ENCODE measurements at regions not wholly inside any gene's neighbourhood (a gene's known extent, or its start where the extent isn't known, plus 50 kb on each side); places are given as distances from the start of the nearest gene placed in this dataset.
"Not testable (repeated sequence)": the region's sequence is repeated elsewhere in the genome, so short reads cannot be mapped to it uniquely, and the experiment has no call there.

DNA sequence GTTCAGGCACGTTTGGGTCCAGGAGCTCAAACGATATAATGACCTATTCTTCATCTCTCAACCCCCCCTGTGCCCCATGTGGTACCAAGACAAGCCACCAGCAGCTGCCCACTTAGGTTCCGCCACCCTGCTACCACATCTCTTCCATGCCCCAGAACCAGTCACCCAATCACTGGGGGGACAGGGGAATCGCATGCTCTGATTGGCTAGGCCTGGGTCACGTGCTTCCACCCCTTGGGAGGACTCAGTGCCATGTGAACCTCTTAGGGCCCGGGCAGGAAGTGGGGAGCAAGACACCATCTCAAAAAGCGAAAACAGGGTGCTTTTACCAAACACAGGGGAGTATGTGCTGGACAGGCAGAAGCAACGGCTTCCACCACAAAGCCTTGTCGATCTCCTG is 91.3 kb downstream of the KATNIP start:
- no peak overlapping the region for H3K27ac ChIP-seq (replicated peaks in 1 of 4)
- WGBS, result 94% methylated on average over 9 of the region's 9 CpGs
- no peak for TF ChIP-seq POLR2AphosphoS5 (IDR thresholded peaks at IDR 0.05)
- TF ChIP-seq, protein P1, sequence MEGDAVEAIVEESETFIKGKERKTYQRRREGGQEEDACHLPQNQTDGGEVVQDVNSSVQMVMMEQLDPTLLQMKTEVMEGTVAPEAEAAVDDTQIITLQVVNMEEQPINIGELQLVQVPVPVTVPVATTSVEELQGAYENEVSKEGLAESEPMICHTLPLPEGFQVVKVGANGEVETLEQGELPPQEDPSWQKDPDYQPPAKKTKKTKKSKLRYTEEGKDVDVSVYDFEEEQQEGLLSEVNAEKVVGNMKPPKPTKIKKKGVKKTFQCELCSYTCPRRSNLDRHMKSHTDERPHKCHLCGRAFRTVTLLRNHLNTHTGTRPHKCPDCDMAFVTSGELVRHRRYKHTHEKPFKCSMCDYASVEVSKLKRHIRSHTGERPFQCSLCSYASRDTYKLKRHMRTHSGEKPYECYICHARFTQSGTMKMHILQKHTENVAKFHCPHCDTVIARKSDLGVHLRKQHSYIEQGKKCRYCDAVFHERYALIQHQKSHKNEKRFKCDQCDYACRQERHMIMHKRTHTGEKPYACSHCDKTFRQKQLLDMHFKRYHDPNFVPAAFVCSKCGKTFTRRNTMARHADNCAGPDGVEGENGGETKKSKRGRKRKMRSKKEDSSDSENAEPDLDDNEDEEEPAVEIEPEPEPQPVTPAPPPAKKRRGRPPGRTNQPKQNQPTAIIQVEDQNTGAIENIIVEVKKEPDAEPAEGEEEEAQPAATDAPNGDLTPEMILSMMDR (IDR thresholded peaks at IDR 0.05), result no peak
- no peak for TF ChIP-seq POLR2A (IDR thresholded peaks at IDR 0.05; ENCODE audit: low read depth)
- TF ChIP-seq EP300 (IDR thresholded peaks at IDR 0.05), result no peak
- peaks cover 0 to 29% (median 11%) of the 10 kb centered on the region in 4 donors for H3K36me3 ChIP-seq
- no peaks in the 10 kb centered on the region for H3K27me3 ChIP-seq
- H3K9me3 ChIP-seq, result peaks cover 0 to 4% (median 0%) of the 10 kb centered on the region in 4 donors
- H3K4me1 ChIP-seq, result no peaks in the 10 kb centered on the region
- intact Hi-C loops (cut with DNase I), result no loop called here
- no peak overlapping the region for H3K4me3 ChIP-seq
- no peak for DNase-seq (ENCODE audit: extremely low spot score)

DNA sequence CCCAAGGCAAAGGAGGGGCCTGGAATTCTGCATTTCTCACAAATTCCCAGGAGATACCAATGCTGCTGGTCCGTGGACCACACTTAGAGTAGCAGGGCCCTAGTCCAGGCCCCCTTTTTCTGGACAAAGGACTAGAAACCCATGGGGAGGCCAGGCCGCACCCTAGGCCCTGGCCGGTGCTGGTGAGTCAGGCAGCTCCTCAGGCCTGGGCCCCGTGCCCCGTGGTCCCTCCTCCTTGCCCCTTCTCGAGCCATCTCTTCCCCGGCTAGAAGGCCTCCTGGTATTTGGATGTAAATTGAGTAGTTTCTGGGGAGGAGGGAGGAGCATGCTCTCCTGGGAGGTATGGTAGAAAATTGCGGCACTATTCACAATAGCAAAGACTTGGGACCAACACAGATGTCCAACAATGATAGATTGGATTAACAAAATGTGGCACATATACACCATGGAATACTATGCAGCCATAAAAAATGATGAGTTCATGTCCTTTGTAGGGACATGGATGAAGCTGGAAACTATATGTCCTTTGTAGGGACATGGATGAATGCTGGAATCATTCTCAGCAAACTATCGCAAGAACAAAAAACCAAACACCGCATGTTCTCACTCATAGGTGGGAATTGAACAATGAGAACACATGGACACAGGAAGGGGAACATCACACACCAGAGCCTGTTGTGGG is 91.9 kb downstream of the KATNIP start:
- 98% methylated on average over 10 of the region's 10 CpGs for WGBS
- H3K4me3 ChIP-seq; DNase-seq (ENCODE audit: extremely low spot score); H3K27me3 ChIP-seq; H3K9me3 ChIP-seq; intact Hi-C loops (cut with DNase I); H3K27ac ChIP-seq (replicated peaks in 1 of 4); H3K4me1 ChIP-seq: not testable (repeated sequence)
- H3K36me3 ChIP-seq, result peaks cover 0 to 32% (median 11%) of the 10 kb centered on the region in 4 donors

DNA sequence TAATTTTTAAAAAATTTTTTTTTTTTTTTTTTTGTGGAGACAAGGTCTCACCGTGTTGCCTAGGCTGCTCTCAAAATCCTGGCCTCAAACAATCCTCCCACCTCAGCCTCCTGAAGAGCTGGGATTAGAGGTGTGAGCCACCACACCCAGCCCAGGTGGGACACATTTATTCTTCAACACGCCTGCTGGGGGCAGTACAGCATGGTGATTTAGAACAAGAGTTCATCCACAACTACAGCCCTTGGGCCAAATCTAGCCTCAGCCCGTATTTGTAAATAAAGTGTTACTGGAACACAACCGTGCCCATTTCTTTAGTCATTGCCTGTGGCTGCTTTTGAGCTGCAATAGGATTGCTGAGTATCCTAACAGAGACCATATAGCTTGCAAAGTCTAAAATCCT is 92.8 kb downstream of the KATNIP start:
- Histone ChIP-seq H3K9me3 (peaks cover 0 to 4% (median 0%) of the 10 kb centered on the region in 4 donors), H3K4me3 (no peak overlapping the region), H3K27ac (replicated peaks in 1 of 4) (no peak overlapping the region), H3K36me3 (peaks cover 0 to 30% (median 11%) of the 10 kb centered on the region in 4 donors), H3K27me3 (no peaks in the 10 kb centered on the region), H3K4me1 (no peaks in the 10 kb centered on the region)
- 82% methylated on average over 4 of the region's 4 CpGs for WGBS
- intact Hi-C loops (cut with DNase I), result no loop called here
- TF ChIP-seq EP300 (IDR thresholded peaks at IDR 0.05), result no peak
- TF ChIP-seq, protein P1 (IDR thresholded peaks at IDR 0.05), result peak in 1 of 3 experiments; percentile 9
- no peak for TF ChIP-seq POLR2A (IDR thresholded peaks at IDR 0.05; ENCODE audit: low read depth)
- DNase-seq (ENCODE audit: extremely low spot score), result no peak

DNA sequence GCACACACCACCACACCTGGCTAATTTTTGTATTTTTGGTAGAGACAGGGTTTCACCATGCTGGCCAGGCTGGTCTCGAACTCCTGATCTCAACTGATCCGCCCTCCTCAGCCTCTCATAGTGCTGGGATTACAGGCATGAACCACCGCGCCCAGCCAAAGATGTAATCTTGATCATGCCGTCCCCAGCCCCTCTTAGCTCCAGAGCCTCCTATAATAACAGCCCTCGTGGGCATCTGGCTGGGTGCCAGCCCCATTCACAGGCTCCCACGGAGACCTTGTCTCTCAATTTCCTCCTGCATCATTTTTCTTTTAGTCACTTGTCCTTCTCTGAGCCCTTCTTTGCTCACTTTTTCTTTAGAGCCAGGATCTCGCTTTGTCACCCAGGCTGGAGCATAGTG is 94.2 kb downstream of the KATNIP start:
- H3K36me3 ChIP-seq, result peaks cover 0 to 30% (median 14%) of the 10 kb centered on the region in 4 donors
- H3K9me3 ChIP-seq, result peaks cover 0 to 4% (median 0%) of the 10 kb centered on the region in 4 donors
- no peaks in the 10 kb centered on the region for H3K27me3 ChIP-seq
- no peak overlapping the region for H3K4me3 ChIP-seq
- intact Hi-C loops (cut with DNase I), result no loop called here
- no peaks in the 10 kb centered on the region for H3K4me1 ChIP-seq
- no peak for TF ChIP-seq POLR2A (IDR thresholded peaks at IDR 0.05; ENCODE audit: low read depth)
- no peak for TF ChIP-seq EP300 (IDR thresholded peaks at IDR 0.05)
- TF ChIP-seq, protein P1 (IDR thresholded peaks at IDR 0.05), result no peak
- TF ChIP-seq POLR2AphosphoS5 (IDR thresholded peaks at IDR 0.05), result no peak
- 86% methylated on average over 8 of the region's 8 CpGs for WGBS
- no peak overlapping the region for H3K27ac ChIP-seq (replicated peaks in 1 of 4)
- no peak for DNase-seq (ENCODE audit: extremely low spot score)

DNA sequence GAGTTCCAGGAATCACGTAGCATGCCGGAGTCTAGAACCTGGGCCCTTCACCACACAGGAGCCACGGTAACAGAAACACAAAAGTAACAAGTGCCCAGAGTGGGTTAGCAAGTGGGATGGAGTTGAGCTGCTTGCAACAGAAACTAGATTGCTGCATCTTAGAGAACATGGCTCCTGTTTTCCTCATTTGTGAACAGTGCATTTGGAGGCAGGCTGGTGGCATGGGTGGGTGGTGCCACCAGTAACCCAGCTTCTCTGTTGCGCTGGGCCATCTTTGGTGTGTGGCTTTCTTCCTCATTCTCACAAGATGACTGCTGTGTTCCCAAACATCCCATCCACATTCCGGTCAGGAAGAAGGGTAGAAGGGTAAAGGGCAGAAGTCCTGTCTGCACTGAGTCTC is 95.5 kb downstream of the KATNIP start:
- Histone ChIP-seq H3K4me3 (no peak overlapping the region), H3K9me3 (peaks cover 0 to 4% (median 0%) of the 10 kb centered on the region in 4 donors), H3K4me1 (no peaks in the 10 kb centered on the region), H3K27ac (replicated peaks in 1 of 4) (no peak overlapping the region), H3K27me3 (no peaks in the 10 kb centered on the region), H3K36me3 (peaks cover 0 to 37% (median 14%) of the 10 kb centered on the region in 4 donors)
- WGBS, result 100% methylated on average over 5 of the region's 5 CpGs
- TF ChIP-seq EP300 (IDR thresholded peaks at IDR 0.05), result no peak
- no peak for TF ChIP-seq POLR2AphosphoS5 (IDR thresholded peaks at IDR 0.05)
- TF ChIP-seq, protein P1 (IDR thresholded peaks at IDR 0.05), result no peak
- TF ChIP-seq POLR2A (IDR thresholded peaks at IDR 0.05; ENCODE audit: low read depth), result no peak
- no peak for DNase-seq (ENCODE audit: extremely low spot score)
- intact Hi-C loops (cut with DNase I), result no loop called here

Measured in esophagus muscularis mucosa (tissue), 4 donors.